GM23248 (cell line): ENCODE measurements at regions not wholly inside any gene's neighbourhood (a gene's known extent, or its start where the extent isn't known, plus 50 kb on each side); places are given as distances from the start of the nearest gene placed in this dataset.

ENCODE experiments used
- EZH2 ChIP-seq: fragments of 200-600 bp; sonication (generic); IDR thresholded peaks from 2 replicates; pipeline ENCODE4 v1.6.1; 2018; ENCODE audit warnings: antibody characterized with exemption, mild to moderate bottlenecking; ENCODE audit not compliant: insufficient read depth, poor library complexity, severe bottlenecking
- EZH2phosphoT487 ChIP-seq: fragments of 200-600 bp; sonication (generic); IDR thresholded peaks from 2 replicates; pipeline ENCODE4 v1.6.1; 2018; ENCODE audit warnings: antibody characterized with exemption, moderate library complexity, mild to moderate bottlenecking, low read depth; ENCODE audit not compliant: insufficient read depth

GRCh38 chr4:156312261-156312847 is 358.7 kb upstream of the CTSO start:
- no peak for TF ChIP-seq EZH2
- no peak for TF ChIP-seq EZH2phosphoT487
